ENCODE measurements at regions not wholly inside any gene's neighbourhood (a gene's known extent, or its start where the extent isn't known, plus 50 kb on each side); places are given as distances from the start of the nearest gene placed in this dataset.

- H3K4me3 ChIP-seq (ENCODE audit: control insufficient read depth, low read depth, low read length): no peak overlapping the region
- no peak for DNase-seq (ENCODE audit: low read depth)
- no peak for TF ChIP-seq CTCF (conservative IDR thresholded peaks at IDR 0.05; ENCODE audit: control insufficient read depth, insufficient read depth, low read depth, low read length)
These were observed 57.0 kb upstream of the PAK1 start for GRCh38 chr11:77530879-77531278.

- H3K4me3 ChIP-seq (ENCODE audit: control insufficient read depth, low read depth, low read length): no peak overlapping the region
- DNase-seq (ENCODE audit: low read depth): no peak
- TF ChIP-seq CTCF (conservative IDR thresholded peaks at IDR 0.05; ENCODE audit: control insufficient read depth, insufficient read depth, low read depth, low read length): no peak
These were observed 55.8 kb upstream of the PAK1 start for GRCh38 chr11:77529685-77530084.

- peak; percentile 21 for DNase-seq (ENCODE audit: low read depth)
- TF ChIP-seq CTCF (conservative IDR thresholded peaks at IDR 0.05; ENCODE audit: control insufficient read depth, insufficient read depth, low read depth, low read length): no peak
- H3K4me3 ChIP-seq (ENCODE audit: control insufficient read depth, low read depth, low read length): no peak overlapping the region
These were observed 51.7 kb upstream of the PAK1 start for GRCh38 chr11:77525455-77526091.

- no peak for TF ChIP-seq CTCF (conservative IDR thresholded peaks at IDR 0.05; ENCODE audit: control insufficient read depth, insufficient read depth, low read depth, low read length)
- no peak for DNase-seq (ENCODE audit: low read depth)
- H3K4me3 ChIP-seq (ENCODE audit: control insufficient read depth, low read depth, low read length): no peak overlapping the region
These were observed 50.6 kb upstream of the PAK1 start for GRCh38 chr11:77524539-77524938.

DNA sequence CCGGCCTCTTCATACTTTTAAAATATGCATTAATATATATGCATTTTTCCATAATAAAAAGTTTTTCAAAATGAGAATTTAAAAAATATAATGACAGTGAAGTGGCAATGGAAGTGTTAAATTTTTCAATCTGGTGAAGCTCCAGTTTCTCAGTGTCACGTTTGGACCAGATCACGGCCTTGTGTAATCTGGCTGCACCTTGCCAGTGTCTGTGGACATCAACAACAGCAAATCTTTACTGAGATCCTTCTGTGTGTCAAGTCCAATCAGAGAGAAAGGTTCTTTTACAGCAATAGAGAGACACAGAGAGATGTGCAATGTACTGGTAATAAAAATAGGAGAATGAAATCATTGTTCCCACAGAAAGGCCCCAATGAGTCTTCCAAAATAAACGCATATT, 49.8 kb upstream of the PAK1 start:
- no peak for TF ChIP-seq CTCF (conservative IDR thresholded peaks at IDR 0.05; ENCODE audit: control insufficient read depth, insufficient read depth, low read depth, low read length)
- H3K4me3 ChIP-seq (ENCODE audit: control insufficient read depth, low read depth, low read length): no peak overlapping the region
- no peak for DNase-seq (ENCODE audit: low read depth)

Measured in fibroblast of mammary gland (primary cell).